HG03575 (cell line): ENCODE measurements at regions not wholly inside any gene's neighbourhood (a gene's known extent, or its start where the extent isn't known, plus 50 kb on each side); places are given as distances from the start of the nearest gene placed in this dataset.
"Not testable (repeated sequence)": the region's sequence is repeated elsewhere in the genome, so short reads cannot be mapped to it uniquely, and the experiment has no call there.

Experiments used
- ATAC-seq: cut with Tn5 transposase; IDR thresholded peaks from one replicate; pipeline ENCODE4 v1.9.1; 2021; ENCODE audit not compliant: unreplicated experiment, insufficient number of reproducible peaks, low FRiP score; ENCODE audit errors: extremely low read depth

GRCh38 chr22:47534804-47535410 lies 772.5 kb downstream of the TBC1D22A start:
- no peak for ATAC-seq

GRCh38 chr22:47533961-47534803 lies 771.7 kb downstream of the TBC1D22A start:
- no peak for ATAC-seq

GRCh38 chr22:47517062-47517461 lies 754.6 kb downstream of the TBC1D22A start:
- no peak for ATAC-seq

- no peak for ATAC-seq
Measured at GRCh38 chr22:47515384-47516125, 753.1 kb downstream of the TBC1D22A start.

- no peak for ATAC-seq
Measured at GRCh38 chr22:47512617-47513016, 750.2 kb downstream of the TBC1D22A start.

- no peak for ATAC-seq
Measured at GRCh38 chr22:47504962-47505361, 742.5 kb downstream of the TBC1D22A start.

- ATAC-seq, result no peak
Measured at GRCh38 chr22:47498969-47499495, 736.6 kb downstream of the TBC1D22A start.

GRCh38 chr22:47497666-47498065 lies 735.2 kb downstream of the TBC1D22A start:
- no peak for ATAC-seq

- ATAC-seq, result no peak
Measured at GRCh38 chr22:47495110-47495509, 732.7 kb downstream of the TBC1D22A start.

- ATAC-seq, result not testable (repeated sequence)
Measured at GRCh38 chr22:47488131-47488530, 725.7 kb downstream of the TBC1D22A start.

- no peak for ATAC-seq
Measured at GRCh38 chr22:47486569-47487312, 724.3 kb downstream of the TBC1D22A start.

GRCh38 chr22:47484960-47485569 lies 722.6 kb downstream of the TBC1D22A start:
- no peak for ATAC-seq

- no peak for ATAC-seq
Measured at GRCh38 chr22:47476231-47476630, 713.8 kb downstream of the TBC1D22A start.

- ATAC-seq, result no peak
Measured at GRCh38 chr22:47474895-47475294, 712.4 kb downstream of the TBC1D22A start.

GRCh38 chr22:47474464-47474863 lies 712.0 kb downstream of the TBC1D22A start:
- no peak for ATAC-seq

- no peak for ATAC-seq
Measured at GRCh38 chr22:47472636-47473035, 710.2 kb downstream of the TBC1D22A start.

GRCh38 chr22:47471406-47471805 lies 709.0 kb downstream of the TBC1D22A start:
- ATAC-seq, result no peak

GRCh38 chr22:47465809-47466208 lies 703.4 kb downstream of the TBC1D22A start:
- ATAC-seq, result no peak

GRCh38 chr22:47465222-47465621 lies 702.8 kb downstream of the TBC1D22A start:
- ATAC-seq, result no peak
